ENCODE measurements at regions not wholly inside any gene's neighbourhood (a gene's known extent, or its start where the extent isn't known, plus 50 kb on each side); places are given as distances from the start of the nearest gene placed in this dataset.

DNA sequence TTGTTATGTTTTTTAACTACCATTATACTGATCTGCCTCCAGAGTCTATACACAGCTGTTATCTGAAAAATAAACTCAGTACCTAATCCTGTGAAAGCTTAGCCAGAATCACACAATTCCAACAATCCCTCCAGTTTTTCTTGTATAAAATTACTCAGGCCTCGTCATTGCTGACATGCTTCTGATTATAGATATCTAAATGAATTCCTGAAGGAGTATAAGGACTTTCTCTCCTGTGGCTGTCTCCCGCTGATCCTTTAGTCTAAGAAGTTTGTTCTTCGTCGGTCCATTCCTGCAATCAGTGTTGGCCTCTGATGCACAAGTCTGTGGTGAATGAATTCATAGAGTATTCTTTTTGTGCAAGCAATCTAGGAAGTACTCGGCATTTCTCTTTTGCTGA is 288.9 kb upstream of the SEMA3C start:
- no peak for DNase-seq (ENCODE audit: extremely low read depth, low read depth)
- TF ChIP-seq, protein P1, sequence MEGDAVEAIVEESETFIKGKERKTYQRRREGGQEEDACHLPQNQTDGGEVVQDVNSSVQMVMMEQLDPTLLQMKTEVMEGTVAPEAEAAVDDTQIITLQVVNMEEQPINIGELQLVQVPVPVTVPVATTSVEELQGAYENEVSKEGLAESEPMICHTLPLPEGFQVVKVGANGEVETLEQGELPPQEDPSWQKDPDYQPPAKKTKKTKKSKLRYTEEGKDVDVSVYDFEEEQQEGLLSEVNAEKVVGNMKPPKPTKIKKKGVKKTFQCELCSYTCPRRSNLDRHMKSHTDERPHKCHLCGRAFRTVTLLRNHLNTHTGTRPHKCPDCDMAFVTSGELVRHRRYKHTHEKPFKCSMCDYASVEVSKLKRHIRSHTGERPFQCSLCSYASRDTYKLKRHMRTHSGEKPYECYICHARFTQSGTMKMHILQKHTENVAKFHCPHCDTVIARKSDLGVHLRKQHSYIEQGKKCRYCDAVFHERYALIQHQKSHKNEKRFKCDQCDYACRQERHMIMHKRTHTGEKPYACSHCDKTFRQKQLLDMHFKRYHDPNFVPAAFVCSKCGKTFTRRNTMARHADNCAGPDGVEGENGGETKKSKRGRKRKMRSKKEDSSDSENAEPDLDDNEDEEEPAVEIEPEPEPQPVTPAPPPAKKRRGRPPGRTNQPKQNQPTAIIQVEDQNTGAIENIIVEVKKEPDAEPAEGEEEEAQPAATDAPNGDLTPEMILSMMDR (IDR thresholded peaks at IDR 0.05; ENCODE audit: low read depth, low read length, missing control alignments): no peak
- H3K4me3 ChIP-seq (replicated peaks; ENCODE audit: low read depth, low read length): no peak overlapping the region

DNA sequence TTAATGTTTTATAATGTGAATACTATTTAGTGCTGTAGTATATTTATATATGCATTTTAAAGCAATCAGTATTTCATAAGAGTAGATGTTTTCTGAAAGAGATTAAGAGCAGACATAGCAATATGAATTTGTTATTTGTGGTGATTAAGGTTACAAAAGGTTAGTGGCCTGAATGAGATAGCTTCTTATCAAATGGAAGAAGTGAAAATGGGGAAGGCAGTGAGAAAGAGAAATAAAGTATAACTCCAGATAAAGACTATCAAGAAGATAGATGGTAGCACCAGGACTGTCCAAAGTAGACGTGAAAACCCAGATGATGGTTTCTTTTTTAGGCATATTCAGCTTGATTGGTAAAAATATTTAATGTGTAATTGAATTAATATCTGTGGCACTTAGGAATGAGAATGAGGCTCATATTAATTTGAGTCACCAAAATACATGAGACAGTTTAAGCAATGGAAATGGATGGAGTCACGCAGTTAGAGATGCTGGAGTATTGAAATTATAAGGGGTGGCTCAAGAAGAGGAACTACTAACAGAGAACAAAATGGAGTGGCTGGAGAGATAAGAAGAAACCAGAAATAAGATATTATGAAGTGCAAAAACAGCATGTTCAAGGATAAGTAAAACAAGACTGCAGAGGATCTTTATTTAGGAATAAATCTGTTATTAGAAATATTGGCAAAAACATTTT is 288.0 kb upstream of the SEMA3C start:
- H3K4me3 ChIP-seq (replicated peaks; ENCODE audit: low read depth, low read length): no peak overlapping the region
- TF ChIP-seq, protein P1 (IDR thresholded peaks at IDR 0.05; ENCODE audit: low read depth, low read length, missing control alignments): no peak
- no peak for DNase-seq (ENCODE audit: extremely low read depth, low read depth)

DNA sequence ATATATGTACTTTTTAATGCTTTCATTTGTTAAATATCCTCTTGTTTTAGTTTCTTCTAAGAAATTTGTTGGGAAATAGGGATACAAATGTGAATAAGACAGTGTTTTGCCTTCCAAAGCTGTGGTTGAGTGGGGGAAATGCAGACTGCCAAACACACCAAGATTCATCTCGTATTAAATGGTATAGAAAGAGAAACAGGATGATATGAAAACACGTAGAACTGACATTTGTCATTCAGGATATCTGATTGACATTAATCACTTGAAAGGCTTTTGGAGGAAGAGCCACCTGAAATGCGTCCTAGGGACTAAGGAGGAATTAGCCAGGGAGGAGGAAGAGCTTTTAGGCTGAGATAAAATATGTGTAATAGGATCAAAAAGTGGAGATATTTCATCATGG is 287.4 kb upstream of the SEMA3C start:
- no peak for DNase-seq (ENCODE audit: extremely low read depth, low read depth)
- TF ChIP-seq, protein P1 (IDR thresholded peaks at IDR 0.05; ENCODE audit: low read depth, low read length, missing control alignments): no peak
- H3K4me3 ChIP-seq (replicated peaks; ENCODE audit: low read depth, low read length): no peak overlapping the region

DNA sequence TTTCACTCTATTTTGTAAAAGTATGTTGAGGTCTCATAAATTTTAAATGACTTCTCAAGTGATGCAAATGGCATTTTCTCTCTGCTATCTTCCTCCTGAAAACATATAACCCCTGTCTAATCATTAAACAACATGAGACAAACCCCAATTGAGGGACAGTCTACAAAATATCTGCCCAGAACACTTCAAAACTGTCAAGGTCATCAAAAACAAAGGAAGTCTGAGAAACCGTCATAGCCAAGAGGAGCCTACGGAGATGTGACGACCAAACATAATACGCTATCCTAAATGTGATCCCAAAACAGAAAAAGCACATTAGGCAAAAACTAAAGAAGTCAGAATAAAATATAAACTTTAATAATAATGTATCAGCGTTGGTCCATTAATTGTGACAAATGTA is 282.3 kb upstream of the SEMA3C start:
- DNase-seq (ENCODE audit: extremely low read depth, low read depth): no peak
- TF ChIP-seq, protein P1 (IDR thresholded peaks at IDR 0.05; ENCODE audit: low read depth, low read length, missing control alignments): no peak
- no peak overlapping the region for H3K4me3 ChIP-seq (replicated peaks; ENCODE audit: low read depth, low read length)

DNA sequence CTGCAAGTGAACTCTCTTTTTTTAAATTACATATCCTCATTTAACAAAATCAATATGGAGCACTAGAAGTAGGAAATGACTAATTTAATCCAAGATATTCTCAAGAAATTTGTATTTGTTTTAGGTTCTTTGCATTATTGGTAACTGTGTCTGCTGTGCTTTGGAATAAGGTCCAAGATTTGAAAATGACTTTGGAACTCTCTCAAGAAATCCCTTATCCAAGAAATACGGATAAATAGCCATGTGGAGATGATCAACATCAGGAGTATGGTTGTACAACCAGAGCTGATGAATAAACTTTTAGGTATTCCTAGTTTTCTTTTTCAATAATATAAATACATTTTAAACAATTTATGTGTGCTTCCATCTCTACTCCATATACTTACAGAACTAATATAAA is 279.9 kb upstream of the SEMA3C start:
- DNase-seq (ENCODE audit: extremely low read depth, low read depth): no peak
- no peak overlapping the region for H3K4me3 ChIP-seq (replicated peaks; ENCODE audit: low read depth, low read length)
- TF ChIP-seq, protein P1 (IDR thresholded peaks at IDR 0.05; ENCODE audit: low read depth, low read length, missing control alignments): no peak

DNA sequence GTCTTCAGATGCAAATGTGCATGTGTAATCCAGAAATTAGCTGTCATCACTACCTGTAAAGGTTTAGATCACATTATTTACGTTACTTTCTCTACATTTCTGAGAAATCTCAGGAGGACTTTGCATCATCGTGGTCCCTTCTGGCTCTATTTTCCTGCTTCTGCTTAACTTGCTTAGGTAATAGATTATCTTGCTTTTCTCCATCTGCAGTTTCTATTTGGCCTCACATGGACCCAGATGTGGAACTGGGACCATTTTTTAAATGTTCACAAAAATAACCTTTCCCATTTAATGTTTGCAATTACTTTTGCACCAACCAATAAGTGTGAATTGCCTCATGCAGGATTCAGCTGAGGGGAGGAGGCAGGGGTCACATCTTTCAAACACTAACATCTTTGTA is 278.4 kb upstream of the SEMA3C start:
- H3K4me3 ChIP-seq (replicated peaks; ENCODE audit: low read depth, low read length): no peak overlapping the region
- TF ChIP-seq, protein P1 (IDR thresholded peaks at IDR 0.05; ENCODE audit: low read depth, low read length, missing control alignments): no peak
- no peak for DNase-seq (ENCODE audit: extremely low read depth, low read depth)

DNA sequence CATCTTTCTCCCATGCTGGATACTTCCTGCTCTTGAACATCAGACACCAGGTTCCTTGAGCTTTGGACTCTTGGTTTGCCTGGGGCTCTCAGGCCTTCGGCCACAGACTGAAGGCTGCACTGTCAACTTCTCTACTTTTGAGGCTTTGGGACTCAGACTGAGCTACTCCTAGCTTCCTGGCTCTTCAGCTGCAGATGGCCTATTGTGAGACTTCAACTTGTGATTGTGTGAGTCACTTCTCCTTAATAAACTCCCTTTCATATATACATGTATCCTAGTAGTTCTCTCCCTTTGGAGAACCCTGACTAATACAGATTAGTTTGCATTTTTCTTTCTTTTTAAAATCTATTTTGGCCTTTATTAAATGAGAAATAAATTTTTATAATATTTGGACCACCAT is 276.2 kb upstream of the SEMA3C start:
- no peak overlapping the region for H3K4me3 ChIP-seq (replicated peaks; ENCODE audit: low read depth, low read length)
- no peak for DNase-seq (ENCODE audit: extremely low read depth, low read depth)
- TF ChIP-seq, protein P1 (IDR thresholded peaks at IDR 0.05; ENCODE audit: low read depth, low read length, missing control alignments): no peak

All from HFF-Myc (cell line).